K562 (cell line): ENCODE measurements at regions not wholly inside any gene's neighbourhood (a gene's known extent, or its start where the extent isn't known, plus 50 kb on each side); places are given as distances from the start of the nearest gene placed in this dataset.

ENCODE experiments used
- ATAC-seq: fragments of 200-7000 bp; cut with Tn5 transposase; 3 replicates; pipeline ENCODE4 v1.9.1; 2020; ENCODE audit warnings: moderate library complexity
- BruUV-seq: library from RNA; stranded (reverse); fragments of 400-500 nt; replicated peaks from 2 replicates; lab custom pipeline; 2021; lab: Mats Ljungman, UMichigan
- CTCF ChIA-PET: fragments of 300-600 bp; formaldehyde crosslinking; extraction: SDS; loops from one replicate; lab custom pipeline; 2021; ENCODE audit warnings: low intra/inter-chr PET ratio; lab: Yijun Ruan, JAX
- POLR2A ChIA-PET: fragments of 300-600, 350-650 bp; sonication (Branson Sonifier 250); formaldehyde crosslinking; extraction: SDS; loops from one replicate; lab custom pipeline; 2021; ENCODE audit warnings: antibody characterized with exemption, inconsistent platforms; lab: Yijun Ruan, JAX
- DNase-seq, 4 experiments: peaks; one replicate each; pipeline versions ENCODE4 v3.0.0 to v3.0.0-alpha.2; 2011 to 2018; ENCODE audit warnings: low spot score in 3 of 4, mixed read lengths in 3 of 4; ENCODE audit errors: extremely low read depth in 1 of 4
- FAIRE-seq: peaks from 2 replicates; lab custom pipeline; 2011; peaks lifted over from hg19 to GRCh38; lab: Jason Lieb, UNC
- H2AFZ ChIP-seq: 2 replicates; pipeline ENCODE4 v1.6.0; 2011; ENCODE audit warnings: low read depth, low read length, control low read depth, inconsistent platforms
- H3K27ac ChIP-seq: fragments of 200-600 bp; 3 replicates; pipeline ENCODE4 v1.8.0; 2011; ENCODE audit warnings: low read depth, mild to moderate bottlenecking, control low read depth, inconsistent platforms, low read length, moderate library complexity, mixed read lengths; ENCODE audit errors: extremely low read depth
- H3K27me3 ChIP-seq, 2 experiments: fragments of 300-600 bp in 1 of 2; 2 replicates in 1 of 2; 3 replicates in 1 of 2; pipeline versions ENCODE4 v1.6.0 to v1.8.0; 2011; ENCODE audit warnings: inconsistent platforms in 2 of 2, low read length in 2 of 2, mild to moderate bottlenecking in 1 of 2, mixed read lengths in 1 of 2, moderate library complexity in 1 of 2; ENCODE audit not compliant: control insufficient read depth in 2 of 2, insufficient read depth in 2 of 2
- H3K36me3 ChIP-seq: fragments of 300-600 bp; 3 replicates; pipeline ENCODE4 v1.8.0; 2011; ENCODE audit warnings: mild to moderate bottlenecking, low read length, inconsistent platforms; ENCODE audit not compliant: control insufficient read depth, insufficient read depth
- H3K4me1 ChIP-seq, 2 experiments: fragments of 200-600 bp in 1 of 2; replicated peaks in 1 of 2; 2 replicates in 1 of 2; 3 replicates in 1 of 2; pipeline versions ENCODE4 v1.5.1 to v1.8.0; 2011; ENCODE audit warnings: inconsistent platforms in 2 of 2, low read length in 2 of 2, mild to moderate bottlenecking in 1 of 2, mixed read lengths in 1 of 2, moderate library complexity in 1 of 2; ENCODE audit not compliant: control insufficient read depth in 2 of 2, insufficient read depth in 2 of 2
- H3K4me2 ChIP-seq: 2 replicates; pipeline ENCODE4 v1.6.1; 2011; ENCODE audit warnings: low read length, control low read depth, inconsistent platforms, mixed read lengths; ENCODE audit not compliant: insufficient read depth
- H3K4me3 ChIP-seq: fragments of 200-600 bp; sonication (generic), shearing (Covaris generic); 2 replicates; pipeline ENCODE4 v1.5.1; 2016; ENCODE audit warnings: control low read depth, inconsistent platforms
- H3K79me2 ChIP-seq: fragments of 200-600 bp; 3 replicates; pipeline ENCODE4 v1.8.0; 2011; ENCODE audit warnings: low read length, inconsistent platforms; ENCODE audit not compliant: control insufficient read depth, insufficient read depth
- H3K9ac ChIP-seq, 2 experiments: 2 replicates each; pipeline versions ENCODE4 v1.6.0 to v1.6.1; 2011; ENCODE audit warnings: low read depth in 2 of 2, low read length in 2 of 2, control low read depth in 1 of 2, inconsistent platforms in 1 of 2, mild to moderate bottlenecking in 1 of 2, mixed read lengths in 1 of 2; ENCODE audit not compliant: insufficient read depth in 1 of 2
- H3K9me1 ChIP-seq: one replicate; pipeline ENCODE4 v1.6.0; 2011; ENCODE audit warnings: inconsistent platforms, mild to moderate bottlenecking, low read length, moderate library complexity; ENCODE audit not compliant: control insufficient read depth, insufficient read depth
- H3K9me3 ChIP-seq: replicated peaks from 2 replicates; pipeline ENCODE4 v1.5.1; 2011; ENCODE audit warnings: low read depth, low read length, inconsistent platforms; ENCODE audit not compliant: control insufficient read depth, insufficient read depth
- H4K20me1 ChIP-seq: replicated peaks from 2 replicates; pipeline ENCODE4 v1.6.1; 2011; ENCODE audit warnings: low read length, inconsistent platforms, mixed read lengths; ENCODE audit not compliant: control insufficient read depth, insufficient read depth
- CTCF ChIP-seq, 3 experiments: IDR thresholded peaks in 2 of 3; conservative IDR thresholded peaks in 1 of 3; 2 replicates each; pipeline ENCODE4 v1.5.1; 2011 to 2012; ENCODE audit warnings: low read length in 3 of 3, mild to moderate bottlenecking in 3 of 3, control low read depth in 2 of 3, improper control_type of control experiment in 1 of 3, inconsistent platforms in 1 of 3, low read depth in 1 of 3, mixed read lengths in 1 of 3, moderate library complexity in 1 of 3; ENCODE audit not compliant: insufficient read depth in 2 of 3
- EWSR1 ChIP-seq: fragments of 450-650 bp; IDR thresholded peaks from 2 replicates; pipeline ENCODE4 v1.6.1; 2018; ENCODE audit warnings: borderline replicate concordance, mild to moderate bottlenecking, low read depth, moderate library complexity; ENCODE audit not compliant: partially characterized antibody
- FOSL1 ChIP-seq: fragments of 200-800 bp; sonication (Bioruptor generic); conservative IDR thresholded peaks from 2 replicates; pipeline ENCODE4 v1.6.1; 2016; ENCODE audit warnings: missing genetic modification characterization, missing compliant biosample characterization
- GTF2F1 ChIP-seq: IDR thresholded peaks from 2 replicates; pipeline ENCODE4 v1.6.1; 2011; ENCODE audit warnings: low read depth, low read length, improper control_type of control experiment
- LARP7 ChIP-seq: fragments of 450-650 bp; IDR thresholded peaks from 2 replicates; pipeline ENCODE4 v1.6.1; 2016
- NR2C2 ChIP-seq, 2 experiments: fragments of 200-800 bp in 1 of 2; sonication (Bioruptor generic) in 1 of 2; sonication (generic) in 1 of 2; formaldehyde crosslinking in 1 of 2; IDR thresholded peaks; 2 replicates each; pipeline versions ENCODE4 v1.6.1 to v1.8.0; 2016 to 2022; ENCODE audit warnings: mild to moderate bottlenecking in 1 of 2, missing compliant biosample characterization in 1 of 2, missing genetic modification characterization in 1 of 2, missing genetic modification reagents in 1 of 2
- POLR2AphosphoS2 ChIP-seq: IDR thresholded peaks from 2 replicates; pipeline ENCODE4 v1.6.1; 2012; ENCODE audit warnings: low read length, improper control_type of control experiment
- RBFOX2 ChIP-seq: fragments of 200-400 bp; formaldehyde crosslinking; IDR thresholded peaks from 2 replicates; pipeline ENCODE4 v1.6.1; 2017; ENCODE audit warnings: low read depth, mild to moderate bottlenecking, low read length, moderate library complexity
- VEZF1 ChIP-seq: fragments of 200-800 bp; sonication (Bioruptor generic); IDR thresholded peaks from 2 replicates; pipeline ENCODE4 v1.6.1; 2017; ENCODE audit warnings: missing genetic modification characterization, missing compliant biosample characterization
- ZFP1 ChIP-seq: fragments of 450-650 bp; formaldehyde crosslinking; IDR thresholded peaks from 2 replicates; pipeline ENCODE4 v1.4.0; 2020; ENCODE audit warnings: mild to moderate bottlenecking, mixed read lengths
- ZNF740 ChIP-seq, 3 experiments: fragments of 200-800 bp in 1 of 3; sonication (Bioruptor generic) in 1 of 3; sonication (generic) in 1 of 3; formaldehyde crosslinking in 1 of 3; IDR thresholded peaks; 2 replicates each; pipeline versions ENCODE4 v1.6.1 to v1.8.0; 2016 to 2022; ENCODE audit warnings: mild to moderate bottlenecking in 2 of 3, missing compliant biosample characterization in 2 of 3, missing genetic modification characterization in 2 of 3, missing genetic modification reagents in 1 of 3
- ZNF75A ChIP-seq: fragments of 450-650 bp; formaldehyde crosslinking; IDR thresholded peaks from 2 replicates; pipeline ENCODE4 v1.4.0; 2020; ENCODE audit warnings: mild to moderate bottlenecking
- WGBS: fragments of 100-300 bp; shearing (Covaris generic); methylation state at CpG from one replicate; pipeline ENCODE4 v1.1.6; 2016; ENCODE audit warnings: low coverage, mixed read lengths; ENCODE audit not compliant: insufficient coverage; ENCODE audit errors: missing lambda C conversion rate; 5-methylcytosine and 5-hydroxymethylcytosine counted together
- in situ Hi-C: fragments of 300-500 bp; cut with MboI; formaldehyde crosslinking; loops from 4 replicates; pipeline ENCODE4 v1.15.0; 2018; ENCODE audit warnings: inconsistent platforms, mixed read lengths
- intact Hi-C: fragments of 100-400 bp; cut with micrococcal nuclease; formaldehyde crosslinking; loops from 2 replicates; pipeline ENCODE4 v1.14.2; 2022
- TF ChIP-seq, protein P1 (sequence below): sonication (generic); IDR thresholded peaks from 2 replicates; pipeline ENCODE4 v1.6.1; 2016

DNA sequence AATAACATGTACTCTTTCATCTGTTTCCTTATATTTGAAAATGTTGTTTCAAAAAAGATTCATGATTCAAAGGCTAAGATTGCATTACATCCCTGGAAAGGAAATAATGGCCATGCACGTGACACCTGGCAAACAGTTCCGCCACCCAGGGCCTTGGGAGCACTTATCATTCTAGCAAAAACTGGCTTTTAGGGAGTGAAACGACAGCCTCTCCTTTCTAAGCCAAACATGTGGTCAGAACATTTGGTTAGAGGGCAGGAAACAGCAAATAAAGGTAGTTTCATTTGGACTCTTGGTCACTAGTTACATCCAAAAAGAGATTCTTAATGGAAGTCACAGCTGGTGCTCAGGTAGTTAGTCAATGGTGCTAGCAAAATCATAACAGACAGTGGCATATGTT lies 83.5 kb downstream of the FAS start:
- Histone ChIP-seq H3K27me3 (no peaks in the 10 kb centered on the region), H3K79me2 (no peaks in the 10 kb centered on the region), H3K4me3 (no peak overlapping the region), H3K4me1 (peaks cover 0 to 4% of the 10 kb centered on the region in 2 experiments; a peak in 1 of 5 replicates), H3K4me2 (no peak overlapping the region), H2AFZ (no peak overlapping the region), H3K36me3 (no peaks in the 10 kb centered on the region), H3K9me1 (no peaks in the 10 kb centered on the region), H3K9me3 (no peaks in the 10 kb centered on the region), H4K20me1 (no peaks in the 10 kb centered on the region), H3K27ac (no peak overlapping the region), H3K9ac (no peak overlapping the region)
- BruUV-seq = no TSS peak
- intact Hi-C loops = no loop called here
- FAIRE-seq (no peak), DNase-seq (no peak), ATAC-seq (no peak)
- ChIA-PET CTCF (no interaction called here), POLR2A (no interaction called here)
- in situ Hi-C loops = no loop called here
- 0% methylated on average over 2 of the region's 3 CpGs for WGBS
- TF ChIP-seq ZNF740 (CRISPR knock-in tag; IDR thresholded peaks at IDR 0.05) = no peak
- no peak for TF ChIP-seq ZNF740 (tag; IDR thresholded peaks at IDR 0.05)
- no peak for TF ChIP-seq RBFOX2
- no peak for TF ChIP-seq LARP7
- TF ChIP-seq, protein P1, sequence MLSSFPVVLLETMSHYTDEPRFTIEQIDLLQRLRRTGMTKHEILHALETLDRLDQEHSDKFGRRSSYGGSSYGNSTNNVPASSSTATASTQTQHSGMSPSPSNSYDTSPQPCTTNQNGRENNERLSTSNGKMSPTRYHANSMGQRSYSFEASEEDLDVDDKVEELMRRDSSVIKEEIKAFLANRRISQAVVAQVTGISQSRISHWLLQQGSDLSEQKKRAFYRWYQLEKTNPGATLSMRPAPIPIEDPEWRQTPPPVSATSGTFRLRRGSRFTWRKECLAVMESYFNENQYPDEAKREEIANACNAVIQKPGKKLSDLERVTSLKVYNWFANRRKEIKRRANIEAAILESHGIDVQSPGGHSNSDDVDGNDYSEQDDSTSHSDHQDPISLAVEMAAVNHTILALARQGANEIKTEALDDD = no peak
- TF ChIP-seq VEZF1 (CRISPR knock-in tag) = no peak
- TF ChIP-seq FOSL1 (tag) = no peak
- no peak for TF ChIP-seq GTF2F1
- no peak for TF ChIP-seq ZFP1
- TF ChIP-seq CTCF (IDR thresholded peaks at IDR 0.05 in 2 of 3, conservative IDR thresholded peaks at IDR 0.05 in 1 of 3; ENCODE audit: insufficient read depth in 2 of 3, low read depth in 1 of 3, low read length in 3 of 3) = no peak
- TF ChIP-seq EWSR1 = no peak
- TF ChIP-seq ZNF75A (CRISPR knock-in tag) = no peak
- no peak for TF ChIP-seq POLR2AphosphoS2
- TF ChIP-seq NR2C2 (CRISPR knock-in tag; IDR thresholded peaks at IDR 0.05) = no peak
- no peak for TF ChIP-seq NR2C2 (tag; IDR thresholded peaks at IDR 0.05)
